HG02763 (cell line): ENCODE measurements at regions not wholly inside any gene's neighbourhood (a gene's known extent, or its start where the extent isn't known, plus 50 kb on each side); places are given as distances from the start of the nearest gene placed in this dataset.
"Not testable (repeated sequence)": the region's sequence is repeated elsewhere in the genome, so short reads cannot be mapped to it uniquely, and the experiment has no call there.

ENCODE experiments used
- ATAC-seq: cut with Tn5 transposase; IDR thresholded peaks from one replicate; pipeline ENCODE4 v1.9.1; 2021; ENCODE audit warnings: mild to moderate bottlenecking, moderate library complexity; ENCODE audit not compliant: unreplicated experiment

DNA sequence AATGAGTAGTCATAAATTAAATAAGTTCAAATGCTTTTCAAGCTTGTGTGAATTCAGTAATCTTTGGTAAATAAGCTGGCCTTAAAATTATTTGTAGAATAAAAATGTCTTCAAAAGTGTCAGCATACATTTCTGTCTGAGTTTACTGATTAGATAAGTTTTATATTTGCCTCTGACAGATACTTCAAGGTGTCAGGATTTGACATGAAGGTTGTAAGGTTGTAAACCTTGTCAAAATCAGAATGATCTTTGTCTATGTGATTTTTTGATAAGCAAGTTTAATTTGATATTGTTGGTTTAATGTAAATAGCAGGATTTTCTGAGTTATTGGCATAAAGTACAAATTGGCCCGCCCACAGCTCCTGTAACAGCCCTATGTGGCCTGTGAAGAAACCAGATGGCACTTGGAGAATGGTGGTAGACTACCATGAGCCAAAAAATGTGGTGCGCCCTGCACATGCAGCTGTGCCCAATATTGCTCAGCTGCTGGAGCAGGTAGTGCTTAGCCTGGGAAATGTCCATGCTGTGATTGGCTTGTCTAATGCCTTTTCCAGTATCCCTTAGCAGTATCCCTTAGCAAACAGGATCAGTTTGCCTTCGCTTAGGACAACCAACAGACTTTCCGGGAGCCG lies 188.0 kb upstream of the SPHKAP start:
- no peak for ATAC-seq

GRCh38 chr2:228367356-228367755 lies 185.9 kb upstream of the SPHKAP start:
- ATAC-seq: no peak

DNA sequence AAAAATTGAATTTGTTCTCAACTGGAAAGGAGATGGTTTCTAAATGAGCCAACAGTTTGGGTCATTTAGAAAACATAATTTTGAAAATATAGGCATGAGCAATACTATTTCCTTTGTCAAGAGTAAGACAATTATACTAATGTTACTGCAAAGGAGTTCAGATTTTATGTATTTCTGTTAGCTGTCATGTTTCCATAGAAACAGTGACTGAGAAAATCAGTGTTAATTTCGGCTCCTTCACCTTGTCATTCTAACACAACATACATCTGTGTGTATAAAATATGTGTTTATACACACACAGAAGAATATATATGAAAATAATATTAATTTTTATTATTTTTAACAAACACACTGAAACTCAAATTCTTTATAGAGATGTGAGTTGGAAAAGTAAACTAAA lies 178.0 kb upstream of the SPHKAP start:
- no peak for ATAC-seq

- ATAC-seq: no peak
Observed at GRCh38 chr2:228355897-228356296, 174.4 kb upstream of the SPHKAP start.

DNA sequence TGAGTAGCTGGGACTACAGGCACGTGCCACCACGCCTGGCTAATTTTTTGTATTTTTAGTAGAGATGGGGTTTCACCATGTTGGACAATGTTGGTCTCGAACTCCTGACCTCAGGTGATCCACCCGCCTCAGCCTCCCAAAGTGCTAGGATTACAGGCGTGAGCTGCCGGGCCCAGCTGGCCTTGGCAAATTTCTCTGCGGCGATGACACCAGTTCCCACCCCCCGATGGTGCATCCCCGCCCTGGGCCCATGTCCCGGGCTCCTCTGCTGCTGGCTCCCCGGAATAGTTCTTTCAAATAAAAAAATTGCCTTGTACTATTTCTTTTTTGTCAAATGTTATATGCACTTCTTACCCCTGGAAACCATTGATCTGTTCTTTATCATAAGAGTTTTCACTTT lies 171.5 kb upstream of the SPHKAP start:
- ATAC-seq: not testable (repeated sequence)

DNA sequence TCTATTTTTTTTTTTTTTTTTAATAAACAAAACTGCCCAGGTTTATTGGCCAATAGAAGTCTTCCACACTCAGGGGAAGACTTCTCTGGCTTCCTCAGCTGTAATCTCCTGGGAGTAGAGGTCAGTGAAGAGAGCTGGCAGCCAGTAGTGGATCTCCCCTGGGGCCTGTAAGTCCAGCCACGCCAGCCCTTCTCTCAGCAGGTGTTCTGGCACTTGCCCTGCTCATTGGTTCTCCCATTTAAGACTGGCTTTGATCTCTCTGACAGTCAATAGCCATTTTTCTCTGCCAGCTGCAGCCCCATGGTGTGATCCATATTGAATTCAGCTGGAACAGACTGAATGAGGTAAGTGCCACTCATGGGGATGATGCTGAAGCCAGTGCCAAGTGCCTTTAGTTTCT lies 170.6 kb upstream of the SPHKAP start:
- no peak for ATAC-seq

DNA sequence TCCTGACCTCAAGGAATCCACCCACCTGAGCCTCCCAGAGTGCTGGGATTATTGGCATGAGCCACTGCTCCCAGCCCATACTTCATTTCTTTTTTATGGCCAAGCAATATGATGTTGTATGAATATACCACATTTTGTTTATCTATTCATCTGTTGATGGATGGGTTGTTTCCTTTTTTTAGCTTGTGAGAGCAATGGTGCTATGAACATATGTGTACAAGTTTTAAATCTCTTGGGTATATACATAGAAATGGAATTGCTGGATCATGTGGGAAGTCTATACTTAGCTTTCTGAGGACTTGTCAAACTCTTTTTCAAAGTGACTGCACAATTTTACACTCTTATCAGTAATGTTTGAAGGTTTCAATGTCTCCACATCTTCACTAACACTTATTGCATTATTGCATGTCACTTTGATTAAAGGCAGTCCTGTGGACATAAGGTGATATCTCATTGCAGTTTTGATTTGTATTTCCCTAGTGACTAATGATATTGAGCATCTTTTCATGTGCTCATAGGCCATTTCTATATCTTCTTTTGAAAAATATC lies 167.1 kb upstream of the SPHKAP start:
- ATAC-seq: no peak

- no peak for ATAC-seq
Observed at GRCh38 chr2:228344531-228344930, 163.0 kb upstream of the SPHKAP start.

DNA sequence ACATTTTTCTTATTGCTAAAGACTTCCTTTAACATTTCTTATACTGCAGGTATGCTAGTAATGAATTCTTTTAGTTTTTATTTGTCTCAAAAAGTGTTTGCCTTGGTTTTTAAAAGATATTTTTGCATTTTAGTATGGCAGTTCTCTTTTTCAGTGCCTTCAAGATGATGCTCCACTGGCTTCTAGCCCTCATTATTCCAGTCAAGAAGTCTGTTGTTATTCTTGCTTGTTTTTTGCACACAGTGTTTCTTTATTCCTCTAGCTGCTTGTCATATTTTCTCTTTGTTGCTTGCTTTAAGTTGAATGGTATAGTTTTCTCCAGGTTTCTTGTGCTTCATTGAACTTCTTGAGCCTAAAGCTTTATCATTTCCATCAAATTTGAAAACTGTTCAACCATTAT lies 158.0 kb upstream of the SPHKAP start:
- ATAC-seq: no peak

DNA sequence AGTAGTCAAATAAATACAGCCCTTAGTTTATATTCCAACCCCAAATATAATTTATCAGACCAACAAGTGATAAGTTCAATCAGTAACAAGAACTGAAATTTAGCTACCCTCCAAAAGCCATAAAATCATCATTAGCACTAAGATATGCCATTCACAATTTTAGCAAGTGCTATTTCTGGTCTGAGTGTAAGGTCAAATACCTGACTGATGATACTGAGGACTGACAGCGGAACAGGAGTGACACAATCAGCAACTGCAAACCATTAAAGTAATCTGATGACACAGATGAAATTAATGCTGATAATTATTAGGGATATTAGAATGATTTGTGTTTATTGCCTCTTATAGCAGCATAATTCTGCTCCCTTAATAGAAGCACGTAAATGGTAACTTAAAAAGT lies 152.7 kb upstream of the SPHKAP start:
- no peak for ATAC-seq

DNA sequence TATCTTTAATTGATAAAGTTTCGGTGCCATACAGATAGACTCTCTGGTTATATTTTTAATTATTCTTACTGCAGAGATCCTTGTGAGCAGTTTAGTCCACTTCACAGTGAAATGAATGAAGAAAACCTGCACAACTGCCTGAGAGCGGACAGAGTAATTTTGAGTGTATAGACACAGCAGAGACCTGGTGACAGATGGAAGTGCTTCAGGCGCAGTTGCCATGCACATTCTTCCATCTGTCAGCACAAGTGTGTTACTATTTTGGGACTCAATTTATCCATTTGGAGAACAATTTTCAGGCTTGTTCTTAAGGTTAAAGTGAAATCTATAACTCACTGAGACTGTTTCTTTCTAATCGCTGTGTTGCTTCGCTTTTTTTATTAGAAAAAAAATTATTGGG lies 147.8 kb upstream of the SPHKAP start:
- no peak for ATAC-seq

- ATAC-seq: no peak
Observed at GRCh38 chr2:228321015-228321414, 139.5 kb upstream of the SPHKAP start.

- ATAC-seq: no peak
Observed at GRCh38 chr2:228318218-228318617, 136.7 kb upstream of the SPHKAP start.

GRCh38 chr2:228312172-228312571 lies 130.7 kb upstream of the SPHKAP start:
- ATAC-seq: no peak

DNA sequence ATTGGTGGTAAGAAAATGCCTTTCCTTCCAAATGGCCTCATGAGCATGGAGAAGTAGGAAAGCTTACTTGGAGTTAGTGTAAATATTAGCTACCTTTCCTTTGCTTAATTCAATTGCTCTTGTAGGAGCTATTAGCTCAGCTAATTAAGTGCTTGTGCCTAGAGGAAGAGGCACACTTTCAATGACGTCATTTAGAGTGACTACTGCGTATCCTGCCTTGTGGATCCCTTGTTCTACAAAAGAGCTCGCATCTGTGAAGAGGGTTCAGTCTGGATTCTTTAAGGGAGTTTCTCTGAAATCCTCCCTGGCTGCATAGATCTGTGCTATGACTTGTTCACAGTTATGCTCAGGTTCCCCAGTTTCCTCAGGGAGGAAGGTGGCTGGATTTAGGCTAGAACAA lies 122.5 kb upstream of the SPHKAP start:
- ATAC-seq: no peak

- ATAC-seq: no peak
Observed at GRCh38 chr2:228283491-228284171, 102.1 kb upstream of the SPHKAP start.

DNA sequence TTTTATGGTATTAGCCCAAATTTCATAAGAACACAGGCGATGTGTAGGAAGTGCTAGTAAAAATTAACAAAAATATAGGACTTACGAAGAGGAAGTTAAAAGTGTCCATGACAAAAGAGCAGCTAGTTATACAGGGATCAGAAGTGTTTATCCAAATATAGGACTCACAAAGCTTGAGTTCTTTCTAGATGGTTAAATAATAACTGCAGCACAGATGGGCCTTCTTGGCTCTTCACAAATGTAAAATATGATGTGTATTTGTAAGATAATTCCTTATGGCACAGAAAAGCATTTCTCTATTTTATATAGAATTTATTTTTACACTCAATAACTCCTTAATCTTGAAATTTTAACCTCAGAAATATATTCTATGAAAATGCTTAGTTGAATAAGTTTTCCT lies 100.9 kb upstream of the SPHKAP start:
- no peak for ATAC-seq

DNA sequence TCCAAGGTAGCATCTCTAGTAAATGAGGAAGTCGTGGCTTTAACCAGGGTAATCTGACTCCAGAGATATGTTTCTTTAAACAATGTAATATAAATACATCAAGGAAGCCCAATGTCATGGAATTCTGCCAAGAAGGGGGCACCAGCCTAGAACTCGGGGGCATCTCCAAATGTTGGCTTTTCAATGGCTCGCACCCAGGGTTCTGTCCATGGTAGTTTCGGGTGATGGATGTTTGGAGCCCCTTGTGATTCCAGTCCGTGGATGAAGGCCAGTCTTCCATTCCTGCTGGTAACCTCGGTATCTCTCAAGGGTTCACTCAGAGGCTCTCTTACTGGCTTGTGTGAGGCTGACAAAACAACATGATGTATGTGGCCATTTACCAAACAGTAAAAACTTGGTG lies 91.7 kb upstream of the SPHKAP start:
- ATAC-seq: no peak

- no peak for ATAC-seq
Observed at GRCh38 chr2:228269351-228269750, 87.9 kb upstream of the SPHKAP start.

GRCh38 chr2:228268756-228269155 lies 87.3 kb upstream of the SPHKAP start:
- no peak for ATAC-seq

DNA sequence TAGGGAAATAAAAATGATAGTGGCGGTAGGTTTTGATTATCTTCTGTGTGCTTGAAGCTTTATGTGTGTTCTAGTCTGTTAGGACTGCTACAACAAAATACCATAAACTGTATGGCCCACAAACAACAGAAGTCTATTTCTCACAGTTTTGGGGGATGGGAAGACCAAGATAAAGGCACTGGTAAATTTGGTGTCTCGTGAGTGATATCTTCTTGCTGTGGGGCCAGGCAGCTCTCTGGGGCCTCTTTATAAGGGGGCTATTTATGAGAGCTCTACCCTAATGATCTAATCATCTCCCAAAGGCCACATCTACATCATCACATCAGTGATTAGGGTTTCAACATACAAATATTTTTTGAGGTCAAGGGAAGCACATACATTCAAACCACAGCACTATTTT lies 86.8 kb upstream of the SPHKAP start:
- ATAC-seq: no peak

- no peak for ATAC-seq
Observed at GRCh38 chr2:228263156-228263555, 81.7 kb upstream of the SPHKAP start.

- ATAC-seq: no peak
Observed at GRCh38 chr2:228261546-228261945, 80.1 kb upstream of the SPHKAP start.
